Heart right ventricle (tissue), 16 donors: ENCODE measurements at regions not wholly inside any gene's neighbourhood (a gene's known extent, or its start where the extent isn't known, plus 50 kb on each side); places are given as distances from the start of the nearest gene placed in this dataset.

ENCODE experiments used
- ATAC-seq, 8 donors: fragments of 200-7000 bp; cut with Tn5 transposase; one replicate each; pipeline ENCODE4 v1.9.1; 2020; ENCODE audit warnings: mild to moderate bottlenecking in 8 of 8, moderate library complexity in 8 of 8, moderate number of reproducible peaks in 1 of 8
- DNase-seq, 2 donors: peaks; one replicate each; pipeline ENCODE4 v3.0.0-alpha.2; 2020
- H3K27ac ChIP-seq, 10 donors: fragments of 200-600 bp; sonication (generic) in 2 of 10; one replicate each; pipeline versions ENCODE4 v1.5.0 to v1.8.0; 2020 to 2022; ENCODE audit warnings: mild to moderate bottlenecking in 3 of 10
- H3K27me3 ChIP-seq, 7 donors: fragments of 200-600 bp; one replicate each; pipeline ENCODE4 v1.8.0; 2021 to 2022; ENCODE audit warnings: mild to moderate bottlenecking in 2 of 7
- H3K36me3 ChIP-seq, 9 donors: fragments of 200-600 bp; sonication (generic) in 1 of 9; one replicate each; pipeline versions ENCODE4 v1.5.0 to v1.8.0; 2020 to 2022; ENCODE audit warnings: mild to moderate bottlenecking in 2 of 9
- H3K4me1 ChIP-seq, 9 donors: fragments of 200-600 bp; sonication (generic) in 1 of 9; one replicate each; pipeline versions ENCODE4 v1.5.0 to v1.8.0; 2020 to 2022; ENCODE audit warnings: mild to moderate bottlenecking in 4 of 9
- H3K4me3 ChIP-seq, 10 donors: fragments of 200-600 bp; sonication (generic) in 2 of 10; one replicate each; pipeline versions ENCODE4 v1.5.0 to v1.8.0; 2020 to 2022; ENCODE audit warnings: mild to moderate bottlenecking in 7 of 10, moderate library complexity in 2 of 10
- H3K9me3 ChIP-seq, 11 donors: fragments of 200-600 bp in 10 of 11; sonication (generic) in 2 of 11; one replicate each; pipeline versions ENCODE4 v1.5.0 to v1.8.0; 2013 to 2022; ENCODE audit warnings: mild to moderate bottlenecking in 2 of 11, control low read depth in 1 of 11, moderate library complexity in 1 of 11
- WGBS, 2 donors: extraction: QIAGEN DNeasy Blood & Tissue Kit; methylation state at CpG; one replicate each; pipeline ENCODE4 v1.1.7; 2013; ENCODE audit warnings: inconsistent platforms in 1 of 2; 5-methylcytosine and 5-hydroxymethylcytosine counted together
- intact Hi-C, 10 donors: fragments of 100-400 bp; cut with DNase I; formaldehyde crosslinking; loops; one replicate each; pipeline versions ENCODE4 v1.11.1 to v1.14.2; 2022
- TF ChIP-seq, protein P1 (sequence below), 9 donors: fragments of 200-600 bp; sonication (generic) in 2 of 9; IDR thresholded peaks; one replicate each; pipeline versions ENCODE4 v1.5.0 to v1.8.0; 2021 to 2022; ENCODE audit warnings: antibody characterized with exemption in 9 of 9, mild to moderate bottlenecking in 5 of 9, moderate library complexity in 1 of 9
- donor health status: Arrhythmogenic right ventricular cardiomyopathy.
- donor health status: ischemic (EF 13 %, LVEDD 7.1; RV severe dilation, severe dysfunction).
- donor health status: healthy with polysubstance abuse.
- donor health status: DM: no; HTN: yes; CAD: no.
- donor health status: DM: no; HTN: no; CAD: no.
- donor health status: ischemic (EF 25% LVEDD 6.9; RV normal size, moderate dysfunction).
- donor health status: ischemic (EF 25% LVEDD 5.7; RV mildly dilated, moderate dysfunction).
- donor health status: healthy.
- donor health status: DM: yes; HTN: yes; CAD: no.
- donor health status: Ischemic cardiomyopathy.
- donor health status: ischemic (EF 35%, LVEDD 5.7; RV mildly dilated, moderate dysfunction).
- donor health status: nonischemic (EF 11% LVEDD 7.7; RV severe dilation, severe dysfunction).
- donor health status: DM: yes; HTN: yes; CAD: no.
- donor health status: PGD.
- donor health status: ischemic (EF 29% LVEDD 5.4; RV normal size, mild dysfunction).
- donor health status: nonischemic (EF 23%, LVEDD 6.1; RV moderate dilation, normal function).

DNA sequence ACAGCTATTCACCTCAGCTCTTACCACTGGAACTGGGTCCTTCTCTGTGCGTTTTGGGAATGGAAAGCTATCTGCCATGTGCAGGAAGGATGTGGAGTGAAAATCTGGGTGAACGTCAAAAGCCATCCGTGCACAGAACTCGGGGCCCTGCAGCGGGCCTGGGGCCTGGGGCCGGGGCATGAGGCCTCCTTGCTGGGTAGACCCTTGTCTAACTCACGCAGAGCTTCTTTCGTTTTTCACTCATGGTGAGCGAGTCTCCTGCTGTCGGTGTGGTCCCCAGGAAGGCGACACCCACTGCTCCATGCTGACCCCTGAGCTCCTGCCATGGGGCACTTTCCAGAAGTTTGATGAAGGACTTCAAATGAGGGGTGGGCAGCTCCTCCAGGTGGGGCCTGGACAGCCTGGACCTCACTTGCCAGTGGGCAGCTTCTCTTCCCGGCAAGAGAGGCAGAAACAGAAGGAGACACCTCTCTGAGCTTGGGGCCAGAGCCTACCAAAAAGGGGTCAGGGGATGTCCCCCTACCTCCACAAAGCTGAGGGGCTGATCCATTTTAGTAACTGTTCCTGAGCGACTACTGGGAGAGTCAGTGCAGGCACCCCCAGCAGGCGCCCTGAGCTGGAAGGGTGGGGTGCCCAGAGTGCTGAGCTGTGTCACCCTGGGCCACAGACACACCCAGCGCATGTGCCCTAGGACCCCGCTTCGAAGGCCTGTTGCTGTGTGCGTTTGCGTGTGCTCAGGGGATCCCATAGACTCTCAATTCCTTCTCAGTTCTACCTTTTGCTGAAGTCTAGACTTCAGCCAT lies 117.7 kb upstream of the HDAC4 start:
- 88% methylated on average over 19 of the region's 19 CpGs for WGBS, 2 donors
- no peaks in the 10 kb centered on the region for H3K9me3 ChIP-seq
- TF ChIP-seq, protein P1, sequence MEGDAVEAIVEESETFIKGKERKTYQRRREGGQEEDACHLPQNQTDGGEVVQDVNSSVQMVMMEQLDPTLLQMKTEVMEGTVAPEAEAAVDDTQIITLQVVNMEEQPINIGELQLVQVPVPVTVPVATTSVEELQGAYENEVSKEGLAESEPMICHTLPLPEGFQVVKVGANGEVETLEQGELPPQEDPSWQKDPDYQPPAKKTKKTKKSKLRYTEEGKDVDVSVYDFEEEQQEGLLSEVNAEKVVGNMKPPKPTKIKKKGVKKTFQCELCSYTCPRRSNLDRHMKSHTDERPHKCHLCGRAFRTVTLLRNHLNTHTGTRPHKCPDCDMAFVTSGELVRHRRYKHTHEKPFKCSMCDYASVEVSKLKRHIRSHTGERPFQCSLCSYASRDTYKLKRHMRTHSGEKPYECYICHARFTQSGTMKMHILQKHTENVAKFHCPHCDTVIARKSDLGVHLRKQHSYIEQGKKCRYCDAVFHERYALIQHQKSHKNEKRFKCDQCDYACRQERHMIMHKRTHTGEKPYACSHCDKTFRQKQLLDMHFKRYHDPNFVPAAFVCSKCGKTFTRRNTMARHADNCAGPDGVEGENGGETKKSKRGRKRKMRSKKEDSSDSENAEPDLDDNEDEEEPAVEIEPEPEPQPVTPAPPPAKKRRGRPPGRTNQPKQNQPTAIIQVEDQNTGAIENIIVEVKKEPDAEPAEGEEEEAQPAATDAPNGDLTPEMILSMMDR (IDR thresholded peaks at IDR 0.05) = no peak
- no peak overlapping the region for H3K4me3 ChIP-seq
- no peaks in the 10 kb centered on the region for H3K36me3 ChIP-seq
- ATAC-seq (peak in 1 of 8 donors; percentile 6), DNase-seq (no peak)
- H3K27ac ChIP-seq = no peak overlapping the region
- H3K4me1 ChIP-seq = peaks cover 0 to 11% (median 4%) of the 10 kb centered on the region in 9 donors
- peaks cover 0 to 17% (median 0%) of the 10 kb centered on the region in 7 donors for H3K27me3 ChIP-seq
- intact Hi-C loops = no loop called here

DNA sequence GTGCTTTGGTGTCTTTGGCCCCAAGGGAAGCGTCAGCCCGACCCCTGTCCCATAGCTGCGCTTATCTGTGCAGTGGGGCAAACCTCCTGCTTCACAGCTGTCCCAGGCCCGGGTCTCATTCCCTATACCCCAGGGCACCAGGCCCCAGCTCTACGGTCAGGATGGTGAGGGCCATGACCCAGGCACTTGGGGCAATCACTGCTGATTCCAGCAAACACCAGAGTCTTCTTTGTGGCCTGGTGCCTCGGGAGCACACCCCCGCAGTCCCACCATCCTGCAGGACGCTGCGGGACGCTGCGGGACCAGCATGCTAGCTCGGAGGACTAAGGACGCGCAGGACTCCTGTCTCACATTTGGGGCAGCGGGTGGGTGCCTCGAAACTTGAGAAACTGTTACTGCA lies 116.9 kb upstream of the HDAC4 start:
- ATAC-seq (no peak), DNase-seq (no peak)
- Histone ChIP-seq H3K36me3 (no peaks in the 10 kb centered on the region), H3K27ac (no peak overlapping the region), H3K4me1 (peaks cover 0 to 11% (median 4%) of the 10 kb centered on the region in 9 donors), H3K27me3 (peaks cover 0 to 17% (median 0%) of the 10 kb centered on the region in 7 donors), H3K9me3 (no peaks in the 10 kb centered on the region), H3K4me3 (no peak overlapping the region)
- TF ChIP-seq, protein P1 (IDR thresholded peaks at IDR 0.05) = no peak
- WGBS, 2 donors = 93 to 94% methylated on average over 16 of the region's 16 CpGs
- intact Hi-C loops = no loop called here

DNA sequence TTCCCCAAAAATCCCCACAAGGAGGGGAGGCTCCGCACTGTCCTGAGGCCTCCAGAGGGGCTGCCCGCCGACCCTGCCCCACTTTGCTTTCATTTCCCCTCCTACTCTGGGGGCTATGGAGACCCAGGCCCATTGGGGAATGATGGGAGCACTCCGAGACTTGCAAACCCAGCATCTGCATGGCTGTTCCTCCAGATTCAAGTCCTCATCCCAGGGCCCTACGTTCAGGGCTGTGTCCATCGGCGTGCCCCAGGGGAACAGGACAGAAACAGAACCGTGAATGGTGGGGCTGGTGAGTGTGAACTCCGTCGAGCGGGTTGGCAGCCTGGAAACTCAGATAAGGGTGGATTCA lies 116.1 kb upstream of the HDAC4 start:
- no peak for ATAC-seq
- Histone ChIP-seq H3K36me3 (no peaks in the 10 kb centered on the region), H3K4me3 (no peak overlapping the region), H3K9me3 (no peaks in the 10 kb centered on the region), H3K27ac (no peak overlapping the region), H3K27me3 (peaks cover 0 to 17% (median 0%) of the 10 kb centered on the region in 7 donors), H3K4me1 (peaks cover 0 to 7% (median under 1%) of the 10 kb centered on the region in 9 donors)
- no peak for DNase-seq
- TF ChIP-seq, protein P1 (IDR thresholded peaks at IDR 0.05) = no peak
- 82 to 85% methylated on average over 11 of the region's 11 CpGs for WGBS, 2 donors
- intact Hi-C loops = no loop called here

DNA sequence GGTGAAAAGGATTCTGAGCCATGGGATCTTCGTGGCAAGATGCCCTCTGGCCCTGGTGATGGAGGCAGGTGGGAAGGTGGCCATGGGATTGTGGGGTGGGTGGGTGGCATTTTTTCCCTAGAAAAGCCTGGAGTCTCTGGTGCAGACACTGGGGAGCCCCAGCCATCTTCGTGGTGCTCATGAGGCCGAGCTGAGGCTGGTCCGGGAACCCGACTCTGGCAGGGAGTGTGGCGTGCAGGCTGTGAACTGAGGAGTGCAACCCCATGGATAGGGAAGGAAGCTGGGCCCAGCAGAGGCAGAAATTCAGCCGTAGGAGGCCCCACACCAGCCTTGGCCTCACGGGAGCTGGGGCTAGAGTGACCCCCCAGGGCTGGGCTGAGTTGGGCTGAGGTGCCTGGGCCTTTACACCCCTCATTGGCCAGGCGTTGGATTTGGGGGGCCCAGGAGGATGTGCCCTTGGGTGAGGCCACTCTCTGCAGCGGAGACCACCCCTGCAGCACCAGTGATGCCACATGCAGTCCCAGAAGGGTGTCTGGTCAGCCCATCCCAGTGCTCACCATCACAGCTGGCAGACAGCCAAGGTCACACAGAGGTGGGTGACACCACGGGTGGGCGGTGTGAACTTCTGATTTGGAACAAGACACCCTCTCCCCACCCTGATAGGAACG lies 115.6 kb upstream of the HDAC4 start:
- ATAC-seq = no peak
- Histone ChIP-seq H3K27ac (no peak overlapping the region), H3K9me3 (no peaks in the 10 kb centered on the region), H3K4me1 (peaks cover 0 to 3% (median 0%) of the 10 kb centered on the region in 9 donors), H3K36me3 (no peaks in the 10 kb centered on the region), H3K27me3 (peaks cover 0 to 17% (median 0%) of the 10 kb centered on the region in 7 donors), H3K4me3 (no peak overlapping the region)
- TF ChIP-seq, protein P1 (IDR thresholded peaks at IDR 0.05) = no peak
- 80 to 84% methylated on average over 13 of the region's 13 CpGs for WGBS, 2 donors
- intact Hi-C loops = no loop called here
- no peak for DNase-seq
